ENCODE measurements at regions not wholly inside any gene's neighbourhood (a gene's known extent, or its start where the extent isn't known, plus 50 kb on each side); places are given as distances from the start of the nearest gene placed in this dataset.

DNA sequence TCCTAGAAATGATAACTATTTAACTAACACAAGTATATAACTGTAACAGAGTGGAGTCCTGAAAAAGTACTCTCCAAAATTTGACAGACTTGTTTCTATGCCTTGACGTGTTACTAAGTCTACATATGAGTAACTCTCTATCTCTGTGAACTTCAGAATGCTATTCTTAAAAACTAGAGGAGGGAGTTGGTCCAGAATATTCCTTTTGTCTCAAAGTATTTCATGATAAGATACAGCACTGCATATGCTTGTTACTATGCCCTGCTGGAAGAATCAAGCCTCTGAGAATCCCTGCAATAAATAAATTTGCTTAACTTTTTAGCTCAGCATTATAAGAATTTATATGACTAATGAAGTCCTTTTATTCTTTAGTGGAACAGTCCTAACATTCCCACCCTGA, 50.9 kb upstream of the ATXN3L start:
- TF ChIP-seq, protein P1, sequence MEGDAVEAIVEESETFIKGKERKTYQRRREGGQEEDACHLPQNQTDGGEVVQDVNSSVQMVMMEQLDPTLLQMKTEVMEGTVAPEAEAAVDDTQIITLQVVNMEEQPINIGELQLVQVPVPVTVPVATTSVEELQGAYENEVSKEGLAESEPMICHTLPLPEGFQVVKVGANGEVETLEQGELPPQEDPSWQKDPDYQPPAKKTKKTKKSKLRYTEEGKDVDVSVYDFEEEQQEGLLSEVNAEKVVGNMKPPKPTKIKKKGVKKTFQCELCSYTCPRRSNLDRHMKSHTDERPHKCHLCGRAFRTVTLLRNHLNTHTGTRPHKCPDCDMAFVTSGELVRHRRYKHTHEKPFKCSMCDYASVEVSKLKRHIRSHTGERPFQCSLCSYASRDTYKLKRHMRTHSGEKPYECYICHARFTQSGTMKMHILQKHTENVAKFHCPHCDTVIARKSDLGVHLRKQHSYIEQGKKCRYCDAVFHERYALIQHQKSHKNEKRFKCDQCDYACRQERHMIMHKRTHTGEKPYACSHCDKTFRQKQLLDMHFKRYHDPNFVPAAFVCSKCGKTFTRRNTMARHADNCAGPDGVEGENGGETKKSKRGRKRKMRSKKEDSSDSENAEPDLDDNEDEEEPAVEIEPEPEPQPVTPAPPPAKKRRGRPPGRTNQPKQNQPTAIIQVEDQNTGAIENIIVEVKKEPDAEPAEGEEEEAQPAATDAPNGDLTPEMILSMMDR (IDR thresholded peaks at IDR 0.05): no peak
- no peak for TF ChIP-seq POLR2A (IDR thresholded peaks at IDR 0.05)

Data from vagina (tissue), 2 donors.